Panc1 (cell line): ENCODE measurements at regions not wholly inside any gene's neighbourhood (a gene's known extent, or its start where the extent isn't known, plus 50 kb on each side); places are given as distances from the start of the nearest gene placed in this dataset.
"Not testable (repeated sequence)": the region's sequence is repeated elsewhere in the genome, so short reads cannot be mapped to it uniquely, and the experiment has no call there.

Experiments used
- ATAC-seq: fragments of 200-7000 bp; cut with Tn5 transposase; 2 replicates; pipeline ENCODE4 v1.9.1; 2020; ENCODE audit warnings: mild to moderate bottlenecking, moderate library complexity
- BruUV-seq: library from RNA; stranded (reverse); fragments of 400-500 nt; replicated peaks from 2 replicates; lab custom pipeline; 2021; lab: Mats Ljungman, UMichigan
- CTCF ChIA-PET: fragments of 300-600 bp; sonication (Branson Sonifier 250); formaldehyde crosslinking; loops from one replicate; lab custom pipeline; 2022; ENCODE audit warnings: antibody characterized with exemption; lab: Charles Lee
- POLR2A ChIA-PET: fragments of 300-600 bp; sonication (Branson Sonifier 250); formaldehyde crosslinking; loops from one replicate; lab custom pipeline; 2022; ENCODE audit warnings: antibody characterized with exemption; lab: Charles Lee
- DNase-seq: peaks from one replicate; pipeline ENCODE4 v3.0.0-alpha.2; 2010; ENCODE audit warnings: low read depth, low spot score
- H3K27ac ChIP-seq: 2 replicates; pipeline ENCODE4 v1.5.1; 2011; ENCODE audit warnings: mild to moderate bottlenecking, low read length, inconsistent platforms
- H3K27me3 ChIP-seq: fragments of 200-500 bp; sonication (Bioruptor generic); 2 replicates; pipeline ENCODE4 v1.6.0; 2014; ENCODE audit warnings: low read length, inconsistent platforms; ENCODE audit not compliant: control insufficient read depth, insufficient read depth
- H3K36me3 ChIP-seq: fragments of 200-500 bp; sonication (Bioruptor generic); 2 replicates; pipeline ENCODE4 v1.5.1; 2014; ENCODE audit warnings: inconsistent platforms, mild to moderate bottlenecking, low read length, moderate library complexity; ENCODE audit not compliant: control insufficient read depth, insufficient read depth
- H3K4me1 ChIP-seq: 2 replicates; pipeline ENCODE4 v1.5.1; 2011; ENCODE audit warnings: inconsistent platforms, mild to moderate bottlenecking, low read length, moderate library complexity; ENCODE audit not compliant: control insufficient read depth, insufficient read depth
- H3K4me3 ChIP-seq, 2 experiments: 2 replicates each; pipeline ENCODE4 v1.5.1; 2011 to 2012; ENCODE audit warnings: low read depth in 2 of 2, low read length in 2 of 2, mild to moderate bottlenecking in 2 of 2, inconsistent platforms in 1 of 2, moderate library complexity in 1 of 2
- H3K9me3 ChIP-seq: fragments of 200-500 bp; sonication (Bioruptor generic); 2 replicates; pipeline ENCODE4 v1.5.1; 2014; ENCODE audit warnings: low read depth, mild to moderate bottlenecking, inconsistent platforms, low read length, moderate library complexity; ENCODE audit not compliant: control insufficient read depth, insufficient read depth
- POLR2AphosphoS5 ChIP-seq: IDR thresholded peaks from 2 replicates; pipeline ENCODE4 v1.6.1; 2012; ENCODE audit warnings: mild to moderate bottlenecking, low read depth, low read length, moderate library complexity
- REST ChIP-seq, 2 experiments: IDR thresholded peaks; 2 replicates each; pipeline ENCODE4 v1.6.1; 2011 to 2012; ENCODE audit warnings: low read depth in 2 of 2, control low read depth in 1 of 2, low read length in 1 of 2, mild to moderate bottlenecking in 1 of 2, moderate library complexity in 1 of 2; ENCODE audit not compliant: insufficient read depth in 1 of 2
- SIN3A ChIP-seq: IDR thresholded peaks from 2 replicates; pipeline ENCODE4 v1.6.1; 2012; ENCODE audit warnings: low read depth, mild to moderate bottlenecking, low read length, moderate library complexity, borderline replicate concordance; ENCODE audit not compliant: insufficient read depth
- TCF7L2 ChIP-seq: IDR thresholded peaks from 2 replicates; pipeline ENCODE4 v1.6.1; 2011; ENCODE audit warnings: mild to moderate bottlenecking, low read depth, low read length, inconsistent platforms
- in situ Hi-C: cut with HindIII; loops from 2 replicates; pipeline ENCODE4 v1.10.0; 2016; ENCODE audit warnings: low sequenced_read_pairs, low pct_unique_long_range_greater_than_20kb
- intact Hi-C: fragments of 100-400 bp; cut with micrococcal nuclease; formaldehyde crosslinking; loops from one replicate; pipeline ENCODE4 v1.10.0; 2022; ENCODE audit not compliant: unreplicated experiment
- TF ChIP-seq, protein P1 (sequence below): fragments of 450-650 bp; IDR thresholded peaks from 2 replicates; pipeline ENCODE4 v1.5.1; 2017; ENCODE audit warnings: mild to moderate bottlenecking

- no peak for ATAC-seq
- POLR2A ChIA-PET: no interaction called here
These were observed 55.5 kb upstream of the URI1 start for GRCh38 chr19:29886586-29886985.

DNA sequence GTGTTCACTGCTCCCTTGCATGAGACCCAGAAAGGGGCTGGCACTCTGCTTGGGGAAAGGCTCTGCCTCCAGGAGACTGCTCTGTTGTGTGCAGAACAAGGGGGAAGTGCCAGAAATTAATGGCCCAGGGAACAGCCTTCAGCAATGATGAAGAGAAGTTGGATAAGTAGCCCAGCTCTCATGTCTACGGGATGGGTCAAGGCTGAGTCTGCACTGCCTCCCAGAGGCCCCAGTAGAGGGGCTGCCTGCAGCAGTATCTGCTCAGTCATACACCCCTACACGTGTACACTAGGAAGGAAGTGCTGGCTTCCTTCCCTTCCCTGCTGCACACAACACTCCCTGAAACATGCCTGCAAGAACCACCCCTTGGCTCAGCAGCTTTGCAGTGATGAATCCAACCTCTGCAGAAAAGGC, 54.6 kb upstream of the URI1 start:
- ChIA-PET POLR2A (interaction anchor here (0.6 to 0.7 kb wide), 2 partner anchors 18 to 1633 kb away, joined by 4 to 7 read pairs; no protein-coding TSS in a partner anchor), CTCF (interaction anchor here (0.7 kb wide), 2 partner anchors 366 to 755 kb away, joined by 3 read pairs; no protein-coding TSS in a partner anchor)
- DNase-seq (no peak), ATAC-seq (peak; percentile 54)
- no peak overlapping the region for H3K27ac ChIP-seq
- in situ Hi-C loops: no loop called here
- TF ChIP-seq TCF7L2: no peak
- TF ChIP-seq REST (IDR thresholded peaks at IDR 0.05; ENCODE audit: insufficient read depth in 1 of 2, low read depth in 2 of 2, low read length in 1 of 2): no peak
- no peak for TF ChIP-seq POLR2AphosphoS5
- TF ChIP-seq, protein P1, sequence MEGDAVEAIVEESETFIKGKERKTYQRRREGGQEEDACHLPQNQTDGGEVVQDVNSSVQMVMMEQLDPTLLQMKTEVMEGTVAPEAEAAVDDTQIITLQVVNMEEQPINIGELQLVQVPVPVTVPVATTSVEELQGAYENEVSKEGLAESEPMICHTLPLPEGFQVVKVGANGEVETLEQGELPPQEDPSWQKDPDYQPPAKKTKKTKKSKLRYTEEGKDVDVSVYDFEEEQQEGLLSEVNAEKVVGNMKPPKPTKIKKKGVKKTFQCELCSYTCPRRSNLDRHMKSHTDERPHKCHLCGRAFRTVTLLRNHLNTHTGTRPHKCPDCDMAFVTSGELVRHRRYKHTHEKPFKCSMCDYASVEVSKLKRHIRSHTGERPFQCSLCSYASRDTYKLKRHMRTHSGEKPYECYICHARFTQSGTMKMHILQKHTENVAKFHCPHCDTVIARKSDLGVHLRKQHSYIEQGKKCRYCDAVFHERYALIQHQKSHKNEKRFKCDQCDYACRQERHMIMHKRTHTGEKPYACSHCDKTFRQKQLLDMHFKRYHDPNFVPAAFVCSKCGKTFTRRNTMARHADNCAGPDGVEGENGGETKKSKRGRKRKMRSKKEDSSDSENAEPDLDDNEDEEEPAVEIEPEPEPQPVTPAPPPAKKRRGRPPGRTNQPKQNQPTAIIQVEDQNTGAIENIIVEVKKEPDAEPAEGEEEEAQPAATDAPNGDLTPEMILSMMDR: no peak
- TF ChIP-seq SIN3A: no peak
- H3K36me3 ChIP-seq: no peaks in the 10 kb centered on the region
- no peaks in the 10 kb centered on the region; the same call in 1 of the 2 replicates for H3K27me3 ChIP-seq
- BruUV-seq: no TSS peak
- H3K4me1 ChIP-seq: no peaks in the 10 kb centered on the region
- no peak overlapping the region for H3K4me3 ChIP-seq
- intact Hi-C loops: no loop called here
- H3K9me3 ChIP-seq: no peaks in the 10 kb centered on the region

More at GRCh38 chr19:29886586-29886985, 55.5 kb upstream of the URI1 start:
- Histone ChIP-seq H3K27ac (no peak overlapping the region), H3K36me3 (no peaks in the 10 kb centered on the region), H3K4me3 (no peak overlapping the region), H3K4me1 (no peaks in the 10 kb centered on the region), H3K9me3 (no peaks in the 10 kb centered on the region), H3K27me3 (no peaks in the 10 kb centered on the region; the same call in 1 of the 2 replicates)
- TF ChIP-seq POLR2AphosphoS5 (no peak), SIN3A (no peak), TCF7L2 (no peak), REST (IDR thresholded peaks at IDR 0.05; ENCODE audit: insufficient read depth in 1 of 2, low read depth in 2 of 2, low read length in 1 of 2) (no peak)
- TF ChIP-seq, protein P1: no peak
- no TSS peak for BruUV-seq
- DNase-seq: no peak
- in situ Hi-C loops (no loop called here), intact Hi-C loops (no loop called here)
- CTCF ChIA-PET: no interaction called here

- in situ Hi-C loops, DNase-seq, H3K27me3 ChIP-seq, H3K36me3 ChIP-seq, ATAC-seq, H3K4me1 ChIP-seq, intact Hi-C loops, H3K4me3 ChIP-seq, H3K27ac ChIP-seq, H3K9me3 ChIP-seq, BruUV-seq: not testable (repeated sequence)
- ChIA-PET POLR2A (interaction anchor here (0.6 to 0.7 kb wide), 2 partner anchors 18 to 1632 kb away, joined by 4 to 7 read pairs; no protein-coding TSS in a partner anchor), CTCF (interaction anchor here (0.7 kb wide), 2 partner anchors 366 to 754 kb away, joined by 3 read pairs; no protein-coding TSS in a partner anchor)
These were observed 54.0 kb upstream of the URI1 start for GRCh38 chr19:29888047-29888446.
